A549 (cell line): ENCODE measurements at regions not wholly inside any gene's neighbourhood (a gene's known extent, or its start where the extent isn't known, plus 50 kb on each side); places are given as distances from the start of the nearest gene placed in this dataset.

Experiments
- ATAC-seq, 2 experiments: fragments of 200-7000 bp in 1 of 2; fragments of >200 bp in 1 of 2; cut with Nextera tagmentation in 1 of 2; cut with Tn5 transposase in 1 of 2; 3 replicates each; pipeline versions ENCODE4 v1.8.0 to v1.9.1; 2018 to 2020; ENCODE audit warnings: mild to moderate bottlenecking in 1 of 2, moderate library complexity in 1 of 2
- CTCF ChIA-PET: fragments of 300-600 bp; sonication (Branson Sonifier 250); formaldehyde crosslinking; extraction: SDS; loops from one replicate; lab custom pipeline; 2021; ENCODE audit warnings: antibody characterized with exemption, inconsistent platforms; lab: Yijun Ruan, JAX
- POLR2A ChIA-PET: fragments of 350-600 bp; formaldehyde crosslinking; extraction: SDS; loops from one replicate; lab custom pipeline; 2021; ENCODE audit warnings: antibody characterized with exemption, inconsistent platforms; lab: Yijun Ruan, JAX
- DNase-seq, 2 experiments: peaks; one replicate each; pipeline versions ENCODE4 v3.0.0 to v3.0.0-alpha.2; 2011 to 2016; ENCODE audit warnings: low read depth in 1 of 2, low spot score in 1 of 2
- FAIRE-seq: peaks from 2 replicates; lab custom pipeline; 2011; peaks lifted over from hg19 to GRCh38; lab: Jason Lieb, UNC
- H3K27ac ChIP-seq, 2 experiments: fragments of >200 bp; sonication (Bioruptor Twin); formaldehyde crosslinking; 3 replicates each; pipeline ENCODE4 v1.5.1; 2016 to 2017
- H3K4me1 ChIP-seq: fragments of >200 bp; sonication (Bioruptor Twin); formaldehyde crosslinking; 3 replicates; pipeline ENCODE4 v1.6.1; 2016
- H3K4me2 ChIP-seq: fragments of >200 bp; sonication (Bioruptor Twin); formaldehyde crosslinking; 3 replicates; pipeline ENCODE4 v1.6.1; 2016
- H3K4me3 ChIP-seq: fragments of >200 bp; sonication (Bioruptor Twin); formaldehyde crosslinking; 3 replicates; pipeline ENCODE4 v1.5.1; 2016
- H3K9me3 ChIP-seq: fragments of >200 bp; sonication (Bioruptor Twin); formaldehyde crosslinking; 3 replicates; pipeline ENCODE4 v1.6.1; 2016
- ATOH8 ChIP-seq: fragments of 250-450 bp; sonication (Bioruptor Pico); IDR thresholded peaks from 2 replicates; pipeline ENCODE4 v1.5.0; 2020; ENCODE audit warnings: low read depth, mild to moderate bottlenecking, moderate library complexity
- BCL3 ChIP-seq: fragments of >200 bp; sonication (Bioruptor Twin); formaldehyde crosslinking; IDR thresholded peaks from 3 replicates; pipeline ENCODE4 v1.6.1; 2016
- BHLHE40 ChIP-seq: IDR thresholded peaks from 2 replicates; pipeline ENCODE4 v1.6.1; 2012; ENCODE audit warnings: low read depth, low read length, inconsistent platforms
- CHD4 ChIP-seq: fragments of 200-600 bp; sonication (generic); IDR thresholded peaks from 2 replicates; pipeline ENCODE4 v1.6.1; 2016; ENCODE audit warnings: antibody characterized with exemption, mild to moderate bottlenecking, borderline replicate concordance
- E2F6 ChIP-seq: IDR thresholded peaks from 2 replicates; pipeline ENCODE4 v1.6.1; 2012; ENCODE audit warnings: low read depth, borderline replicate concordance
- EP300 ChIP-seq, 2 experiments: fragments of >200 bp; sonication (Bioruptor Twin); formaldehyde crosslinking; IDR thresholded peaks; 2 replicates in 1 of 2; 3 replicates in 1 of 2; pipeline ENCODE4 v1.6.1; 2016 to 2017
- FOSL2 ChIP-seq, 2 experiments: fragments of 450-650 bp in 1 of 2; fragments of >200 bp in 1 of 2; sonication (Bioruptor Twin) in 1 of 2; formaldehyde crosslinking; IDR thresholded peaks; 2 replicates each; pipeline versions ENCODE4 v1.5.0 to v1.6.1; 2016 to 2020; ENCODE audit warnings: mild to moderate bottlenecking in 1 of 2, moderate library complexity in 1 of 2
- GATA3 ChIP-seq: IDR thresholded peaks from 2 replicates; pipeline ENCODE4 v1.6.1; 2012; ENCODE audit warnings: borderline replicate concordance
- HES2 ChIP-seq: fragments of >200 bp; sonication (Bioruptor Twin); formaldehyde crosslinking; IDR thresholded peaks from 2 replicates; pipeline ENCODE4 v1.6.1; 2016
- HOXB13 ChIP-seq: fragments of 250-450 bp; sonication (Bioruptor Pico); IDR thresholded peaks from 2 replicates; pipeline ENCODE4 v1.5.0; 2020; ENCODE audit warnings: low read depth, mild to moderate bottlenecking, moderate library complexity
- HOXB5 ChIP-seq: fragments of 250-450 bp; sonication (Bioruptor Pico); IDR thresholded peaks from 2 replicates; pipeline ENCODE4 v1.5.0; 2020; ENCODE audit warnings: mild to moderate bottlenecking, moderate library complexity
- KDM5A ChIP-seq: fragments of 200-600 bp; sonication (generic); IDR thresholded peaks from 2 replicates; pipeline ENCODE4 v1.6.1; 2016; ENCODE audit warnings: antibody characterized with exemption, mild to moderate bottlenecking
- MAZ ChIP-seq: fragments of 150-350 bp; IDR thresholded peaks from 2 replicates; pipeline ENCODE4 v1.6.1; 2014; ENCODE audit warnings: antibody characterized with exemption, low read depth, low read length, borderline replicate concordance
- NR3C1 ChIP-seq: fragments of >200 bp; sonication (Bioruptor Twin); formaldehyde crosslinking; IDR thresholded peaks from 3 replicates; pipeline ENCODE4 v1.6.1; 2017
- PBX3 ChIP-seq: IDR thresholded peaks from 2 replicates; pipeline ENCODE4 v1.6.1; 2012
- PHF8 ChIP-seq: fragments of 200-600 bp; sonication (generic); IDR thresholded peaks from 2 replicates; pipeline ENCODE4 v1.6.1; 2016; ENCODE audit warnings: low read depth, mild to moderate bottlenecking, antibody characterized with exemption, moderate library complexity, borderline replicate concordance
- POLR2A ChIP-seq: IDR thresholded peaks from 2 replicates; pipeline ENCODE4 v1.6.1; 2012; ENCODE audit warnings: mild to moderate bottlenecking, low read length
- POLR2AphosphoS2 ChIP-seq: conservative IDR thresholded peaks from 2 replicates; pipeline ENCODE4 v1.6.1; 2012; ENCODE audit warnings: low read length, improper control_type of control experiment, inconsistent platforms
- RFX5 ChIP-seq: fragments of 450-650 bp; IDR thresholded peaks from 2 replicates; pipeline ENCODE4 v1.7.1; 2014; ENCODE audit warnings: antibody characterized with exemption, mild to moderate bottlenecking, moderate library complexity
- RNF2 ChIP-seq: fragments of 200-600 bp; sonication (generic); IDR thresholded peaks from 2 replicates; pipeline ENCODE4 v1.6.1; 2016; ENCODE audit warnings: low read depth, mild to moderate bottlenecking, antibody characterized with exemption, moderate library complexity, borderline replicate concordance
- TFCP2L1 ChIP-seq: fragments of 250-450 bp; sonication (Bioruptor Pico); IDR thresholded peaks from 2 replicates; pipeline ENCODE4 v1.5.0; 2021; ENCODE audit warnings: mild to moderate bottlenecking
- TP53 ChIP-seq: fragments of 250-450 bp; sonication (Bioruptor Pico); IDR thresholded peaks from 2 replicates; pipeline ENCODE4 v1.5.0; 2021; ENCODE audit warnings: mild to moderate bottlenecking, moderate library complexity
- USF2 ChIP-seq: fragments of 450-650 bp; IDR thresholded peaks from 2 replicates; pipeline ENCODE4 v1.6.1; 2014; ENCODE audit warnings: antibody characterized with exemption
- ZC3H11A ChIP-seq: fragments of 450-650 bp; IDR thresholded peaks from 2 replicates; pipeline ENCODE4 v1.6.1; 2014; ENCODE audit warnings: antibody characterized with exemption, mild to moderate bottlenecking
- ZFP36 ChIP-seq: fragments of 450-650 bp; IDR thresholded peaks from 2 replicates; pipeline ENCODE4 v1.6.1; 2014; ENCODE audit warnings: borderline replicate concordance; ENCODE audit not compliant: partially characterized antibody
- ZNF302 ChIP-seq: fragments of 250-450 bp; sonication (Bioruptor Pico); IDR thresholded peaks from 2 replicates; pipeline ENCODE4 v1.9.0; 2021; ENCODE audit warnings: inconsistent platforms, mild to moderate bottlenecking, moderate library complexity
- ZSCAN20 ChIP-seq: fragments of 250-450 bp; sonication (Bioruptor Pico); IDR thresholded peaks from 2 replicates; pipeline ENCODE4 v1.8.0; 2022; ENCODE audit warnings: mild to moderate bottlenecking, moderate library complexity
- WGBS: methylation state at CpG from one replicate; pipeline ENCODE4 v1.1.6; 2017; ENCODE audit errors: missing lambda C conversion rate; 5-methylcytosine and 5-hydroxymethylcytosine counted together

GRCh38 chr2:187988348-187988747, 303.3 kb upstream of the GULP1 start:
- WGBS = 66% methylated on average over 6 of the region's 6 CpGs
- Histone ChIP-seq H3K4me3 (no peak overlapping the region), H3K4me2 (no peak overlapping the region), H3K9me3 (no peaks in the 10 kb centered on the region), H3K27ac (no peak overlapping the region), H3K4me1 (peaks cover 8% of the 10 kb centered on the region; the same call in 2 of the 3 replicates)
- DNase-seq = no peak
- CTCF ChIA-PET = interaction anchor here (0.6 kb wide), 1 partner anchor 1254 kb away, joined by 3 read pairs; no protein-coding TSS in a partner anchor
- FAIRE-seq = no peak
- ATAC-seq = no peak
- TF ChIP-seq BHLHE40 = no peak
- no peak for TF ChIP-seq BCL3
- TF ChIP-seq GATA3 = no peak
- no peak for TF ChIP-seq ZSCAN20 (CRISPR knock-in tag)
- no peak for TF ChIP-seq ZNF302 (CRISPR knock-in tag)
- no peak for TF ChIP-seq CHD4
- no peak for TF ChIP-seq HES2
- no peak for TF ChIP-seq USF2
- POLR2A ChIA-PET = no interaction called here

- CTCF ChIA-PET = no interaction called here
- ATAC-seq = no peak
- TF ChIP-seq KDM5A (no peak), USF2 (no peak), HOXB5 (no peak), FOSL2 (IDR thresholded peaks at IDR 0.05) (no peak), FOSL2 (CRISPR knock-in tag; IDR thresholded peaks at IDR 0.05) (no peak), MAZ (no peak), HOXB13 (CRISPR knock-in tag) (no peak), POLR2AphosphoS2 (no peak), ZSCAN20 (CRISPR knock-in tag) (no peak), ATOH8 (no peak)
- Histone ChIP-seq H3K27ac (no peak overlapping the region), H3K4me3 (no peak overlapping the region), H3K4me1 (peaks cover 8% of the 10 kb centered on the region; the same call in 2 of the 3 replicates), H3K4me2 (no peak overlapping the region), H3K9me3 (no peaks in the 10 kb centered on the region)
- 64% methylated on average over 2 of the region's 2 CpGs for WGBS
- POLR2A ChIA-PET = no interaction called here
- no peak for FAIRE-seq
- DNase-seq = no peak
These were observed 301.6 kb upstream of the GULP1 start for GRCh38 chr2:187989925-187990623.

- ChIA-PET POLR2A (interaction anchor here (0.6 kb wide), 1 partner anchor 24 kb away, joined by 6 read pairs; no protein-coding TSS in a partner anchor), CTCF (no interaction called here)
- Histone ChIP-seq H3K4me3 (no peak overlapping the region), H3K4me2 (no peak overlapping the region), H3K4me1 (peaks cover 2% of the 10 kb centered on the region; the same call in 2 of the 3 replicates), H3K27ac (no peak overlapping the region), H3K9me3 (no peaks in the 10 kb centered on the region)
- ATAC-seq (no peak), FAIRE-seq (no peak), DNase-seq (no peak)
- WGBS = 83% methylated on average over 1 of the region's 1 CpG
- TF ChIP-seq HOXB13 (CRISPR knock-in tag) (no peak), E2F6 (no peak), EP300 (IDR thresholded peaks at IDR 0.05) (no peak), RFX5 (no peak), PBX3 (no peak), TFCP2L1 (CRISPR knock-in tag) (no peak), USF2 (no peak), MAZ (no peak), POLR2A (no peak), NR3C1 (no peak), PHF8 (no peak), RNF2 (no peak), TP53 (CRISPR knock-in tag) (no peak), ZFP36 (no peak), ZC3H11A (no peak)
These were observed 300.3 kb upstream of the GULP1 start for GRCh38 chr2:187991389-187991788.
